Spleen (tissue), 7 donors: ENCODE measurements at regions not wholly inside any gene's neighbourhood (a gene's known extent, or its start where the extent isn't known, plus 50 kb on each side); places are given as distances from the start of the nearest gene placed in this dataset.

Experiments used
- POLR2AphosphoS5 ChIP-seq, 3 donors: sonication (generic); formaldehyde crosslinking; IDR thresholded peaks; one replicate each; pipeline ENCODE4 v1.5.1; 2017; ENCODE audit warnings: antibody characterized with exemption in 3 of 3
- TF ChIP-seq, protein P1 (sequence below), 11 experiments: fragments of 200-600 bp in 7 of 11; fragments of 450-650 bp in 4 of 11; sonication (generic) in 4 of 11; IDR thresholded peaks in 8 of 11; conservative IDR thresholded peaks in 3 of 11; 1 replicate in 7 of 11; 2 replicates in 4 of 11; pipeline versions ENCODE4 v1.4.0 to v1.8.0; 2016 to 2021; ENCODE audit warnings: antibody characterized with exemption in 11 of 11, inconsistent platforms in 4 of 11, mild to moderate bottlenecking in 1 of 11
- donor health status: DM: no; HTN: no; CAD: no; lungs with moderate emphysema.
- donor health status: DM: no; HTN: no; CAD: no.
- donor health status: DM: no; HTN: no; CAD: no.

DNA sequence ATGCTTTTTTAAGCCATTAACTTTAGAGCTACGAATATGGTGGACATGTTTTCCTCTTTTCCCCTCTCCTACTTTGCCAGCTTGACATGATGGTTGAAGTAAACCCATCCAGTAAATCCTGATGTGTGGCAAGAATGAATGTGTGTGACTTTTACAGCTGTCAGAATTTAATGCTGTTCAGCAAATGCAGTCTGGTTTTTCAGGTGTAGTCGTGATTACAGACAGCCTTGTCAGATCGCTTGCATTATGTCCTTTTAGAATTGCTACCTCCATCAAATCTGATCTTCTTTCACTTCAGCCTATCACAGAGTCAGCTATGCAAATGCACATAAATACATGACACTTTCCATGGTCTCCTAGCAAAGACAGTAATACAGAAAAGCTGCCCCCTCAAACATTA, 278.5 kb downstream of the FBXO15 start:
- TF ChIP-seq, protein P1, sequence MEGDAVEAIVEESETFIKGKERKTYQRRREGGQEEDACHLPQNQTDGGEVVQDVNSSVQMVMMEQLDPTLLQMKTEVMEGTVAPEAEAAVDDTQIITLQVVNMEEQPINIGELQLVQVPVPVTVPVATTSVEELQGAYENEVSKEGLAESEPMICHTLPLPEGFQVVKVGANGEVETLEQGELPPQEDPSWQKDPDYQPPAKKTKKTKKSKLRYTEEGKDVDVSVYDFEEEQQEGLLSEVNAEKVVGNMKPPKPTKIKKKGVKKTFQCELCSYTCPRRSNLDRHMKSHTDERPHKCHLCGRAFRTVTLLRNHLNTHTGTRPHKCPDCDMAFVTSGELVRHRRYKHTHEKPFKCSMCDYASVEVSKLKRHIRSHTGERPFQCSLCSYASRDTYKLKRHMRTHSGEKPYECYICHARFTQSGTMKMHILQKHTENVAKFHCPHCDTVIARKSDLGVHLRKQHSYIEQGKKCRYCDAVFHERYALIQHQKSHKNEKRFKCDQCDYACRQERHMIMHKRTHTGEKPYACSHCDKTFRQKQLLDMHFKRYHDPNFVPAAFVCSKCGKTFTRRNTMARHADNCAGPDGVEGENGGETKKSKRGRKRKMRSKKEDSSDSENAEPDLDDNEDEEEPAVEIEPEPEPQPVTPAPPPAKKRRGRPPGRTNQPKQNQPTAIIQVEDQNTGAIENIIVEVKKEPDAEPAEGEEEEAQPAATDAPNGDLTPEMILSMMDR (IDR thresholded peaks at IDR 0.05 in 8 of 11, conservative IDR thresholded peaks at IDR 0.05 in 3 of 11), result no peak
- TF ChIP-seq POLR2AphosphoS5 (IDR thresholded peaks at IDR 0.05), result no peak
